GM12878 (cell line): ENCODE measurements at regions not wholly inside any gene's neighbourhood (a gene's known extent, or its start where the extent isn't known, plus 50 kb on each side); places are given as distances from the start of the nearest gene placed in this dataset.
"Not testable (repeated sequence)": the region's sequence is repeated elsewhere in the genome, so short reads cannot be mapped to it uniquely, and the experiment has no call there.

Source experiments
- ATAC-seq: fragments of 200-7000 bp; cut with Tn5 transposase; 3 replicates; pipeline ENCODE4 v1.9.1; 2020; ENCODE audit warnings: mild to moderate bottlenecking, moderate library complexity
- BruUV-seq: library from RNA; stranded (reverse); fragments of 400-500 nt; replicated peaks from 2 replicates; lab custom pipeline; 2021; lab: Mats Ljungman, UMichigan
- CTCF ChIA-PET: fragments of 300-600 bp; sonication (Branson Sonifier 250); formaldehyde crosslinking; extraction: SDS; loops from one replicate; lab custom pipeline; 2021; ENCODE audit warnings: inconsistent platforms; lab: Yijun Ruan, JAX
- POLR2A ChIA-PET: fragments of 350-600 bp; formaldehyde crosslinking; extraction: SDS; loops from one replicate; lab custom pipeline; 2021; ENCODE audit warnings: inconsistent platforms; lab: Charles Lee
- RAD21 ChIA-PET: fragments of 300-600 bp; sonication (Branson Sonifier 250); formaldehyde crosslinking; loops from one replicate; lab custom pipeline; 2023; ENCODE audit warnings: antibody characterized with exemption; ENCODE audit not compliant: unreplicated experiment; lab: Charles Lee
- SMC1A ChIA-PET: fragments of 300-600 bp; sonication (Branson Sonifier 250); formaldehyde crosslinking; loops from one replicate; lab custom pipeline; 2023; ENCODE audit not compliant: unreplicated experiment, uncharacterized antibody; lab: Charles Lee
- DNase-seq: peaks from one replicate; pipeline ENCODE4 v3.0.0-alpha.2; 2011; ENCODE audit warnings: low read depth, low spot score
- FAIRE-seq: peaks from 3 replicates; lab custom pipeline; 2011; peaks lifted over from hg19 to GRCh38; lab: Jason Lieb, UNC
- H2AFZ ChIP-seq: 2 replicates; pipeline ENCODE4 v1.6.0; 2011; ENCODE audit warnings: low read depth, low read length, control low read depth; ENCODE audit not compliant: control insufficient read depth
- H3K27ac ChIP-seq: 2 replicates; pipeline ENCODE4 v1.5.1; 2011; ENCODE audit warnings: control low read depth; ENCODE audit not compliant: control insufficient read depth, insufficient read depth
- H3K27me3 ChIP-seq, 2 experiments: replicated peaks in 1 of 2; 2 replicates each; pipeline versions ENCODE4 v1.6.0 to v1.6.1; 2011; ENCODE audit warnings: low read length in 1 of 2; ENCODE audit not compliant: control insufficient read depth in 2 of 2, insufficient read depth in 2 of 2
- H3K36me3 ChIP-seq, 2 experiments: 2 replicates each; pipeline ENCODE4 v1.5.1; 2011; ENCODE audit warnings: low read length in 1 of 2; ENCODE audit not compliant: control insufficient read depth in 2 of 2, insufficient read depth in 2 of 2
- H3K4me1 ChIP-seq: 2 replicates; pipeline ENCODE4 v1.6.1; 2011; ENCODE audit warnings: mild to moderate bottlenecking, low read length, moderate library complexity, mixed read lengths; ENCODE audit not compliant: control insufficient read depth, insufficient read depth
- H3K4me2 ChIP-seq: 2 replicates; pipeline ENCODE4 v1.6.0; 2011; ENCODE audit warnings: control low read depth; ENCODE audit not compliant: control insufficient read depth, insufficient read depth
- H3K4me3 ChIP-seq: fragments of 200-600 bp; sonication (generic); 2 replicates; pipeline ENCODE4 v1.5.1; 2016
- H3K79me2 ChIP-seq: 2 replicates; pipeline ENCODE4 v1.6.0; 2011; ENCODE audit warnings: low read length; ENCODE audit not compliant: control insufficient read depth, insufficient read depth
- H3K9ac ChIP-seq: 2 replicates; pipeline ENCODE4 v1.8.0; 2011; ENCODE audit warnings: low read length, control low read depth, mixed read lengths; ENCODE audit not compliant: control insufficient read depth, insufficient read depth
- H3K9me3 ChIP-seq: replicated peaks from 3 replicates; pipeline ENCODE4 v1.5.1; 2011; ENCODE audit warnings: mild to moderate bottlenecking, low read length; ENCODE audit not compliant: control insufficient read depth, insufficient read depth
- H4K20me1 ChIP-seq: 2 replicates; pipeline ENCODE4 v1.6.0; 2011; ENCODE audit not compliant: control insufficient read depth, insufficient read depth
- CBFB ChIP-seq: IDR thresholded peaks from 2 replicates; pipeline ENCODE4 v1.6.1; 2016; ENCODE audit warnings: antibody characterized with exemption, low read depth
- KAT2A ChIP-seq: conservative IDR thresholded peaks from 2 replicates; pipeline ENCODE4 v1.6.1; 2011; ENCODE audit warnings: low read depth, low read length; ENCODE audit not compliant: control insufficient read depth
- MTA3 ChIP-seq: IDR thresholded peaks from 2 replicates; pipeline ENCODE4 v1.6.1; 2012; ENCODE audit warnings: low read length, inconsistent platforms, borderline replicate concordance
- NFYA ChIP-seq: IDR thresholded peaks from 2 replicates; pipeline ENCODE4 v1.6.1; 2011; ENCODE audit warnings: low read depth, mild to moderate bottlenecking, low read length, improper control_type of control experiment, borderline replicate concordance
- WGBS: methylation state at CpG from one replicate; pipeline ENCODE4 v1.1.6; 2016; ENCODE audit warnings: low lambda C conversion rate; ENCODE audit not compliant: insufficient replicate concordance, insufficient coverage; ENCODE audit errors: missing lambda C conversion rate; 5-methylcytosine and 5-hydroxymethylcytosine counted together
- in situ Hi-C: fragments of 300-500 bp; cut with MboI; formaldehyde crosslinking; loops from 9 replicates; pipeline ENCODE4 v1.14.3; 2018; ENCODE audit warnings: mixed read lengths
- intact Hi-C: fragments of 100-400 bp; cut with micrococcal nuclease; formaldehyde crosslinking; loops from one replicate; pipeline ENCODE4 v1.14.2; 2022; ENCODE audit not compliant: unreplicated experiment
- TF ChIP-seq, protein P1 (sequence below): IDR thresholded peaks from 2 replicates; pipeline ENCODE4 v1.6.1; 2011; ENCODE audit warnings: low read depth, mild to moderate bottlenecking, low read length, moderate library complexity, borderline replicate concordance; ENCODE audit errors: extremely low read depth
- TF ChIP-seq, protein P2 (sequence below): fragments of 450-650 bp; IDR thresholded peaks from 2 replicates; pipeline ENCODE4 v1.6.1; 2018; ENCODE audit warnings: borderline replicate concordance, mild to moderate bottlenecking; ENCODE audit not compliant: partially characterized antibody

DNA sequence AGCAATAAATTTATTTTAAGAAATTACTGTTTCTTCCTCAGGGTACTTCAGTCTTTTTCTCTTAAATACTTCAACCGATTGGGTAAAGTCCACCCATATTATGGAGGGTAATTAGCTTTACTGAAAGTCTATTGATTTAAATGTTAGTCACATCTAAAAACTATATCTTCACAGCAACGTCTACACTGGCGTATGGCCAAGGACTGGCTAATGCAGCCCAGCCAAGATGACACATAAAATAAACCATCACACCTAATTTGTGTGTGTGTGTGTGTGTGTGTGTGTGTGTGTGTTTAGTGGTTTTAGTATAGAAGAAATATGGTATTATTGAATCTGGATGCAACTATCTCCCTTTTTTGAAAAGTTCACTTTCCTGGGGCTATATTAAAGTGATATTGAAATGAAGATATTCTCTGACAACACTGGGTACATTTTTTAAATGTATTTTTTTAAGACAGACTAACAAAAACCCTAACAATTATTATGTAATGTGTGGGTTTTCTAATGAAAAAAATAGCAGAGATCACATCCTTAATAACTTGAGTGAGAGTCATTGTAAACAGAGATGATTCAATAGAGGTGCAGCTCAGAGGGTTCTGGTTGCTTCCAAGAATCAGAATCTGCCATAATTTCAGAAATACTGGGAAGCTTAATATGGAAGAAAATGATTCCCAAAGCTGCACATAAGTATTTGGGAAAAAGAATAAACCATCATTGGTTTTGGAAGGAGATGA, 584.2 kb upstream of the MBL2 start:
- RAD21 ChIA-PET, result no interaction called here
- Histone ChIP-seq H4K20me1 (no peaks in the 10 kb centered on the region), H3K27ac (no peak overlapping the region), H3K9ac (no peak overlapping the region), H3K4me1 (no peaks in the 10 kb centered on the region), H3K4me2 (no peak overlapping the region), H3K27me3 (no peaks in the 10 kb centered on the region), H3K36me3 (no peaks in the 10 kb centered on the region), H2AFZ (no peak overlapping the region), H3K79me2 (no peaks in the 10 kb centered on the region), H3K9me3 (no peaks in the 10 kb centered on the region), H3K4me3 (no peak overlapping the region)
- SMC1A ChIA-PET, result no interaction called here
- no TSS peak for BruUV-seq
- ATAC-seq (no peak), DNase-seq (no peak), FAIRE-seq (no peak)
- TF ChIP-seq CBFB, result no peak
- no peak for TF ChIP-seq MTA3
- TF ChIP-seq, protein P1, sequence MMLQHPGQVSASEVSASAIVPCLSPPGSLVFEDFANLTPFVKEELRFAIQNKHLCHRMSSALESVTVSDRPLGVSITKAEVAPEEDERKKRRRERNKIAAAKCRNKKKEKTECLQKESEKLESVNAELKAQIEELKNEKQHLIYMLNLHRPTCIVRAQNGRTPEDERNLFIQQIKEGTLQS, result no peak
- TF ChIP-seq KAT2A, result no peak
- TF ChIP-seq, protein P2, sequence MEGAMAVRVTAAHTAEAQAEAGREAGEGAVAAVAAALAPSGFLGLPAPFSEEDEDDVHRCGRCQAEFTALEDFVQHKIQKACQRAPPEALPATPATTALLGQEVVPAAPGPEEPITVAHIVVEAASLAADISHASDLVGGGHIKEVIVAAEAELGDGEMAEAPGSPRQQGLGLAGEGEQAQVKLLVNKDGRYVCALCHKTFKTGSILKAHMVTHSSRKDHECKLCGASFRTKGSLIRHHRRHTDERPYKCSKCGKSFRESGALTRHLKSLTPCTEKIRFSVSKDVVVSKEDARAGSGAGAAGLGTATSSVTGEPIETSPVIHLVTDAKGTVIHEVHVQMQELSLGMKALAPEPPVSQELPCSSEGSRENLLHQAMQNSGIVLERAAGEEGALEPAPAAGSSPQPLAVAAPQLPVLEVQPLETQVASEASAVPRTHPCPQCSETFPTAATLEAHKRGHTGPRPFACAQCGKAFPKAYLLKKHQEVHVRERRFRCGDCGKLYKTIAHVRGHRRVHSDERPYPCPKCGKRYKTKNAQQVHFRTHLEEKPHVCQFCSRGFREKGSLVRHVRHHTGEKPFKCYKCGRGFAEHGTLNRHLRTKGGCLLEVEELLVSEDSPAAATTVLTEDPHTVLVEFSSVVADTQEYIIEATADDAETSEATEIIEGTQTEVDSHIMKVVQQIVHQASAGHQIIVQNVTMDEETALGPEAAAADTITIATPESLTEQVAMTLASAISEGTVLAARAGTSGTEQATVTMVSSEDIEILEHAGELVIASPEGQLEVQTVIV, result no peak
- no peak for TF ChIP-seq NFYA
- CTCF ChIA-PET, result no interaction called here
- WGBS, result 1% methylated on average over 3 of the region's 3 CpGs
- in situ Hi-C loops, result no loop called here
- intact Hi-C loops, result no loop called here
- POLR2A ChIA-PET, result no interaction called here

DNA sequence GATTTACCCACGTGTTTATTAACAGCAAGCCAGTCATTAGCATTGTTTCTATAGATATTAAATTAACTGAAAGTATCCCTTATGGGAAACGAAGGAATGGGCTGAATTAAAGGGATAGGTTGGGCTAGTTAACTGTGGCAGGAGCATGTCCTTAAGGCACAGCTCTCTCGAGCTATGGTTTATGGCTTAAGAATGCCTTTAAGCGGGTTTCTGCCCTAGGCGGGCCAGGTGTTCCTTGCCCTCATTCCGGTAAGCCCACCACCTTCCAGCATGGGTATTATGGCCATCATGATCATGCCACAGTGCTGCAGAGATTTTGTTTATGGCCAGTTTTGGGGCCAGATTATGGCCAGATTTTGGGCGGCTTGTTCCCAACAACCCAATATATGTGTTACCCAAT, 569.9 kb upstream of the MBL2 start:
- H3K79me2 ChIP-seq, DNase-seq, POLR2A ChIA-PET, H3K27ac ChIP-seq, RAD21 ChIA-PET, BruUV-seq, H4K20me1 ChIP-seq, H3K4me1 ChIP-seq, H3K4me3 ChIP-seq, H3K9ac ChIP-seq, SMC1A ChIA-PET, H3K27me3 ChIP-seq, intact Hi-C loops, in situ Hi-C loops, H3K4me2 ChIP-seq, H3K9me3 ChIP-seq, H3K36me3 ChIP-seq, FAIRE-seq, ATAC-seq, H2AFZ ChIP-seq: not testable (repeated sequence)
- CTCF ChIA-PET, result interaction anchor here (1.1 kb wide), 1 partner anchor 227 kb away, joined by 3 read pairs; no protein-coding TSS in a partner anchor
- 43% methylated on average over 7 of the region's 7 CpGs for WGBS

DNA sequence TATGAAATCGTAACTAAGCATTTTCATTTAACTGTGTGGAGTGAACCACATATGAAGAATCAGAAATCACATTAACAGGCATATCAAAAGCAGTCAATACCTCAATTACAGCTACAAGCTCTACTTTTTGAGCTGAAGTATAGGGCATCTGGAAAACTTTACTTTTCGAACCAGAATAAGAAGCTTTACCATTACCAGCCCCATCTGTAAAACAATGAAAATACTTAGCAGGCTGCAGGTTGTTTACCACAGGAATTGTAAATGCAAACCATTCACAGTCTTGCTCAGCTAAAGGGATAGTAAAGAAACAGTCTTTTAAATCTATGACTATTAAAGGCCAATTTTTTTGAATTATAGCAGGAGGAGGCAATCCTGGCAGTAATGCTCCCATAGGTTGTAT, 565.6 kb upstream of the MBL2 start:
- H3K79me2 ChIP-seq, BruUV-seq, H3K27ac ChIP-seq, H3K36me3 ChIP-seq, H3K4me1 ChIP-seq, H3K27me3 ChIP-seq, RAD21 ChIA-PET, SMC1A ChIA-PET, POLR2A ChIA-PET, H3K9me3 ChIP-seq, H3K4me2 ChIP-seq, H3K4me3 ChIP-seq, FAIRE-seq, H4K20me1 ChIP-seq, in situ Hi-C loops, intact Hi-C loops, DNase-seq, H3K9ac ChIP-seq, H2AFZ ChIP-seq, ATAC-seq: not testable (repeated sequence)
- 31% methylated on average over 2 of the region's 2 CpGs for WGBS
- CTCF ChIA-PET, result interaction anchor here (0.7 kb wide), 1 partner anchor 59 kb away, joined by 3 read pairs; no protein-coding TSS in a partner anchor
